ENCODE measurements at regions not wholly inside any gene's neighbourhood (a gene's known extent, or its start where the extent isn't known, plus 50 kb on each side); places are given as distances from the start of the nearest gene placed in this dataset.

DNA sequence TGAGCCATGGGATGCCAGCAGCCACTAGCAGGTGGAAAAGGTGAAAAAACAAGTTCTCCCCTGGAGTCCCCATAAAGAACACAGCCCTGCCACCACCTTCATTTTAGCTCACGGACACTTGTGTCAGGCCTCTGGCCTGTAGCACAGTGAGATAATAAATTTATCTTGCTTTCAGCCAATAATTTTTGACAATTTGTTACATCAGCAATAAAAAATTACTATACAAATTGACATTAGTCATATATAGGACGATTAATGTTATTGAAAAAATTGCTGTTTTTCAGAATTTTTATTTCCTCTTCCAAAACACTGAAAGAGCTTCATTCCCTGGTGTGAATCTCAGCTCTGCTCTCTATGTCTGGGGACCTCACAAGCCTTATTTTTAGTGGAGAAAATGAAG lies 152.9 kb upstream of the ETV3 start:
- TF ChIP-seq, protein P1, sequence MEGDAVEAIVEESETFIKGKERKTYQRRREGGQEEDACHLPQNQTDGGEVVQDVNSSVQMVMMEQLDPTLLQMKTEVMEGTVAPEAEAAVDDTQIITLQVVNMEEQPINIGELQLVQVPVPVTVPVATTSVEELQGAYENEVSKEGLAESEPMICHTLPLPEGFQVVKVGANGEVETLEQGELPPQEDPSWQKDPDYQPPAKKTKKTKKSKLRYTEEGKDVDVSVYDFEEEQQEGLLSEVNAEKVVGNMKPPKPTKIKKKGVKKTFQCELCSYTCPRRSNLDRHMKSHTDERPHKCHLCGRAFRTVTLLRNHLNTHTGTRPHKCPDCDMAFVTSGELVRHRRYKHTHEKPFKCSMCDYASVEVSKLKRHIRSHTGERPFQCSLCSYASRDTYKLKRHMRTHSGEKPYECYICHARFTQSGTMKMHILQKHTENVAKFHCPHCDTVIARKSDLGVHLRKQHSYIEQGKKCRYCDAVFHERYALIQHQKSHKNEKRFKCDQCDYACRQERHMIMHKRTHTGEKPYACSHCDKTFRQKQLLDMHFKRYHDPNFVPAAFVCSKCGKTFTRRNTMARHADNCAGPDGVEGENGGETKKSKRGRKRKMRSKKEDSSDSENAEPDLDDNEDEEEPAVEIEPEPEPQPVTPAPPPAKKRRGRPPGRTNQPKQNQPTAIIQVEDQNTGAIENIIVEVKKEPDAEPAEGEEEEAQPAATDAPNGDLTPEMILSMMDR (IDR thresholded peaks at IDR 0.05; ENCODE audit: insufficient read depth, low read depth, low read length): no peak
- TF ChIP-seq EZH2 (IDR thresholded peaks at IDR 0.05; ENCODE audit: insufficient read depth, low read length): no peak
